Prostate gland (tissue), 2 donors: ENCODE measurements at regions not wholly inside any gene's neighbourhood (a gene's known extent, or its start where the extent isn't known, plus 50 kb on each side); places are given as distances from the start of the nearest gene placed in this dataset.

Experiments used
- DNase-seq: peaks from one replicate; pipeline ENCODE4 v3.0.0-alpha.2; 2019; ENCODE audit warnings: low spot score
- H3K27ac ChIP-seq, 2 donors: fragments of 200-600 bp; sonication (generic); 2 replicates each; pipeline ENCODE4 v1.5.1; 2017 to 2019
- H3K27me3 ChIP-seq: fragments of 200-600 bp; sonication (generic); replicated peaks from 2 replicates; pipeline ENCODE4 v1.5.1; 2019; ENCODE audit not compliant: insufficient read depth
- H3K36me3 ChIP-seq, 2 donors: fragments of 200-600 bp; sonication (generic); 1 replicate in 1 of 2; 2 replicates in 1 of 2; pipeline versions ENCODE4 v1.5.1 to v1.8.1; 2017 to 2019
- H3K4me1 ChIP-seq: fragments of 200-600 bp; sonication (generic); replicated peaks from 2 replicates; pipeline ENCODE4 v1.5.1; 2019
- H3K4me3 ChIP-seq, 2 donors: fragments of 200-600 bp; sonication (generic); 2 replicates each; pipeline ENCODE4 v1.5.1; 2017 to 2019
- H3K9me3 ChIP-seq: fragments of 200-600 bp; sonication (generic); 2 replicates; pipeline ENCODE4 v1.5.1; 2017
- CTCF ChIP-seq, 4 experiments: fragments of 200-600 bp in 2 of 4; fragments of 450-650 bp in 2 of 4; sonication (generic) in 2 of 4; IDR thresholded peaks; 1 replicate in 3 of 4; 2 replicates in 1 of 4; pipeline ENCODE4 v1.5.1; 2016 to 2019; ENCODE audit warnings: antibody characterized with exemption in 4 of 4, mild to moderate bottlenecking in 2 of 4, moderate library complexity in 2 of 4
- POLR2A ChIP-seq: fragments of 450-650 bp; IDR thresholded peaks from one replicate; pipeline ENCODE4 v1.6.1; 2016; ENCODE audit warnings: antibody characterized with exemption, mild to moderate bottlenecking
- POLR2AphosphoS5 ChIP-seq: sonication (generic); formaldehyde crosslinking; IDR thresholded peaks from one replicate; pipeline ENCODE4 v1.6.1; 2017; ENCODE audit warnings: antibody characterized with exemption
- WGBS: methylation state at CpG from one replicate; pipeline ENCODE4 v1.1.5; 2018; 5-methylcytosine and 5-hydroxymethylcytosine counted together
- intact Hi-C: fragments of 100-400 bp; cut with DNase I; formaldehyde crosslinking; loops from one replicate; pipeline ENCODE4 v1.14.2; 2022

- Histone ChIP-seq H3K36me3 (no peaks in the 10 kb centered on the region), H3K4me1 (no peaks in the 10 kb centered on the region), H3K4me3 (no peak overlapping the region), H3K27me3 (no peaks in the 10 kb centered on the region), H3K9me3 (no peaks in the 10 kb centered on the region), H3K27ac (no peak overlapping the region)
- intact Hi-C loops = no loop called here
- no peak for DNase-seq
- no peak for TF ChIP-seq POLR2A
- TF ChIP-seq CTCF (IDR thresholded peaks at IDR 0.05) = no peak
- TF ChIP-seq POLR2AphosphoS5 = no peak
These were observed 325.0 kb downstream of the CCER1 start for GRCh38 chr12:90630006-90630405.

- Histone ChIP-seq H3K4me1 (no peaks in the 10 kb centered on the region), H3K9me3 (no peaks in the 10 kb centered on the region), H3K27me3 (no peaks in the 10 kb centered on the region), H3K27ac (no peak overlapping the region), H3K36me3 (no peaks in the 10 kb centered on the region), H3K4me3 (no peak overlapping the region)
- intact Hi-C loops = no loop called here
- no peak for TF ChIP-seq POLR2A
- TF ChIP-seq POLR2AphosphoS5 = no peak
- TF ChIP-seq CTCF (IDR thresholded peaks at IDR 0.05) = no peak
- DNase-seq = no peak
- WGBS = 83% methylated on average over 1 of the region's 1 CpG
These were observed 326.8 kb downstream of the CCER1 start for GRCh38 chr12:90628213-90628612.

GRCh38 chr12:90627180-90627896, 327.6 kb downstream of the CCER1 start:
- 69% methylated on average over 6 of the region's 6 CpGs for WGBS
- intact Hi-C loops = no loop called here
- no peak overlapping the region for H3K4me3 ChIP-seq
- no peak for DNase-seq
- H3K27me3 ChIP-seq = no peaks in the 10 kb centered on the region
- no peak overlapping the region for H3K27ac ChIP-seq
- no peak for TF ChIP-seq CTCF (IDR thresholded peaks at IDR 0.05)
- no peaks in the 10 kb centered on the region for H3K4me1 ChIP-seq
- H3K9me3 ChIP-seq = no peaks in the 10 kb centered on the region
- no peaks in the 10 kb centered on the region for H3K36me3 ChIP-seq

GRCh38 chr12:90622431-90622830, 332.5 kb downstream of the CCER1 start:
- Histone ChIP-seq H3K4me3 (no peak overlapping the region), H3K4me1 (no peaks in the 10 kb centered on the region), H3K27ac (no peak overlapping the region), H3K9me3 (no peaks in the 10 kb centered on the region), H3K36me3 (no peaks in the 10 kb centered on the region), H3K27me3 (no peaks in the 10 kb centered on the region)
- 80% methylated on average over 3 of the region's 3 CpGs for WGBS
- intact Hi-C loops = no loop called here
- no peak for TF ChIP-seq POLR2AphosphoS5
- TF ChIP-seq POLR2A = no peak
- no peak for TF ChIP-seq CTCF (IDR thresholded peaks at IDR 0.05)
- no peak for DNase-seq

GRCh38 chr12:90621927-90622326, 333.0 kb downstream of the CCER1 start:
- Histone ChIP-seq H3K27me3 (no peaks in the 10 kb centered on the region), H3K4me3 (no peak overlapping the region), H3K27ac (no peak overlapping the region), H3K9me3 (no peaks in the 10 kb centered on the region), H3K4me1 (no peaks in the 10 kb centered on the region), H3K36me3 (no peaks in the 10 kb centered on the region)
- intact Hi-C loops = no loop called here
- TF ChIP-seq POLR2AphosphoS5 = no peak
- TF ChIP-seq POLR2A = no peak
- no peak for TF ChIP-seq CTCF (IDR thresholded peaks at IDR 0.05)
- no peak for DNase-seq
- 78% methylated on average over 2 of the region's 2 CpGs for WGBS
